H9 (cell line): ENCODE measurements at regions not wholly inside any gene's neighbourhood (a gene's known extent, or its start where the extent isn't known, plus 50 kb on each side); places are given as distances from the start of the nearest gene placed in this dataset.

ENCODE experiments used
- DNase-seq: peaks from one replicate; pipeline ENCODE4 v3.0.0-alpha.2; 2017
- H2AFZ ChIP-seq: one replicate; pipeline ENCODE4 v1.6.1; 2013; ENCODE audit warnings: mild to moderate bottlenecking, low read length, control low read depth, moderate library complexity
- H2AK5ac ChIP-seq: 2 replicates; pipeline ENCODE4 v1.6.1; 2013; ENCODE audit warnings: low read length, control low read depth, mixed read lengths; ENCODE audit not compliant: insufficient read length
- H2BK120ac ChIP-seq: one replicate; pipeline ENCODE4 v1.6.1; 2013; ENCODE audit warnings: low read depth, mild to moderate bottlenecking, low read length, control low read depth, inconsistent platforms; ENCODE audit not compliant: poor library complexity, severe bottlenecking
- H2BK12ac ChIP-seq: 2 replicates; pipeline ENCODE4 v1.6.1; 2013; ENCODE audit warnings: low read length, control low read depth, mixed read lengths, low read depth; ENCODE audit not compliant: insufficient read length
- H2BK15ac ChIP-seq: 2 replicates; pipeline ENCODE4 v1.6.1; 2013; ENCODE audit warnings: low read depth, low read length, control low read depth
- H2BK20ac ChIP-seq: one replicate; pipeline ENCODE4 v1.6.1; 2013; ENCODE audit warnings: low read depth, mild to moderate bottlenecking, low read length, control low read depth, inconsistent platforms; ENCODE audit not compliant: poor library complexity, severe bottlenecking
- H2BK5ac ChIP-seq: 2 replicates; pipeline ENCODE4 v1.6.1; 2013; ENCODE audit warnings: low read length, control low read depth, mixed read lengths; ENCODE audit not compliant: insufficient read length
- H3K14ac ChIP-seq: 2 replicates; pipeline ENCODE4 v1.6.1; 2013; ENCODE audit warnings: low read length, control low read depth; ENCODE audit not compliant: insufficient read depth
- H3K18ac ChIP-seq: 2 replicates; pipeline ENCODE4 v1.6.1; 2013; ENCODE audit warnings: low read depth, mild to moderate bottlenecking, mixed read lengths, low read length, control low read depth; ENCODE audit not compliant: insufficient read length
- H3K23ac ChIP-seq: 2 replicates; pipeline ENCODE4 v1.6.1; 2013; ENCODE audit warnings: low read length, control low read depth, mixed read lengths, low read depth; ENCODE audit not compliant: insufficient read length
- H3K23me2 ChIP-seq: 2 replicates; pipeline ENCODE4 v1.6.1; 2013; ENCODE audit warnings: low read depth, mild to moderate bottlenecking, mixed read lengths, low read length, control low read depth; ENCODE audit not compliant: insufficient read length, poor library complexity, severe bottlenecking
- H3K27ac ChIP-seq: 2 replicates; pipeline ENCODE4 v1.5.1; 2013; ENCODE audit warnings: low read length, control low read depth, mixed read lengths, low read depth; ENCODE audit not compliant: insufficient read length
- H3K27me3 ChIP-seq: 2 replicates; pipeline ENCODE4 v1.6.1; 2013; ENCODE audit warnings: low read length, control low read depth, inconsistent platforms; ENCODE audit not compliant: insufficient read depth
- H3K4ac ChIP-seq: 2 replicates; pipeline ENCODE4 v1.6.1; 2013; ENCODE audit warnings: low read depth, mild to moderate bottlenecking, control low read depth, inconsistent platforms, low read length, moderate library complexity
- H3K4me1 ChIP-seq: 2 replicates; pipeline ENCODE4 v1.6.1; 2013; ENCODE audit warnings: low read length, control low read depth, inconsistent platforms; ENCODE audit not compliant: insufficient read depth
- H3K4me2 ChIP-seq: 2 replicates; pipeline ENCODE4 v1.6.1; 2013; ENCODE audit warnings: low read length, control low read depth, mixed read lengths; ENCODE audit not compliant: insufficient read length, insufficient read depth
- H3K56ac ChIP-seq: 2 replicates; pipeline ENCODE4 v1.6.1; 2013; ENCODE audit warnings: low read depth, mild to moderate bottlenecking, mixed read lengths, low read length, control low read depth; ENCODE audit not compliant: insufficient read length
- H3K79me1 ChIP-seq: 2 replicates; pipeline ENCODE4 v1.6.1; 2013; ENCODE audit warnings: low read depth, mild to moderate bottlenecking, moderate library complexity, low read length, control low read depth, inconsistent platforms; ENCODE audit not compliant: insufficient read depth, poor library complexity, severe bottlenecking
- H3K79me2 ChIP-seq: 2 replicates; pipeline ENCODE4 v1.6.1; 2013; ENCODE audit warnings: low read length, control low read depth, inconsistent platforms; ENCODE audit not compliant: insufficient read depth
- H3K9ac ChIP-seq: 2 replicates; pipeline ENCODE4 v1.6.1; 2013; ENCODE audit warnings: low read length, control low read depth, mixed read lengths; ENCODE audit not compliant: insufficient read length; ENCODE audit errors: extremely low read depth
- H3K9me3 ChIP-seq: one replicate; pipeline ENCODE4 v1.6.1; 2013; ENCODE audit warnings: low read depth, low read length, inconsistent platforms; ENCODE audit not compliant: control insufficient read depth
- H3T11ph ChIP-seq: one replicate; pipeline ENCODE4 v1.6.1; 2013; ENCODE audit warnings: mild to moderate bottlenecking, low read length, control low read depth, inconsistent platforms
- H4K20me1 ChIP-seq: one replicate; pipeline ENCODE4 v1.6.1; 2013; ENCODE audit not compliant: control insufficient read depth, insufficient read length, insufficient read depth
- H4K5ac ChIP-seq: 2 replicates; pipeline ENCODE4 v1.6.1; 2013; ENCODE audit warnings: low read depth, mild to moderate bottlenecking, mixed read lengths, low read length, control low read depth; ENCODE audit not compliant: insufficient read length
- H4K8ac ChIP-seq: replicated peaks from 2 replicates; pipeline ENCODE4 v1.6.1; 2013; ENCODE audit warnings: low read length, control low read depth, mixed read lengths, low read depth; ENCODE audit not compliant: insufficient read length
- H4K91ac ChIP-seq: 2 replicates; pipeline ENCODE4 v1.6.1; 2013; ENCODE audit warnings: low read depth, mild to moderate bottlenecking, moderate library complexity, mixed read lengths, low read length, control low read depth; ENCODE audit not compliant: insufficient read length
- H3K27ac Mint-ChIP-seq, 3 experiments: 2 replicates in 2 of 3; 3 replicates in 1 of 3; pipeline ENCODE4 v1.8.0; 2020 to 2021; ENCODE audit warnings: mixed read lengths in 3 of 3, mild to moderate bottlenecking in 1 of 3, moderate library complexity in 1 of 3
- H3K27me3 Mint-ChIP-seq: 2 replicates; pipeline ENCODE4 v1.8.0; 2021; ENCODE audit warnings: low read depth, mild to moderate bottlenecking, moderate library complexity, mixed read lengths
- H3K36me3 Mint-ChIP-seq, 3 experiments: 2 replicates in 2 of 3; 3 replicates in 1 of 3; pipeline ENCODE4 v1.8.0; 2020 to 2021; ENCODE audit warnings: low read depth in 3 of 3, mixed read lengths in 3 of 3; ENCODE audit not compliant: insufficient read depth in 1 of 3
- H3K4me1 Mint-ChIP-seq, 2 experiments: 2 replicates each; pipeline ENCODE4 v1.8.0; 2020; ENCODE audit warnings: mixed read lengths in 2 of 2
- H3K4me3 Mint-ChIP-seq, 2 experiments: 2 replicates in 1 of 2; 3 replicates in 1 of 2; pipeline ENCODE4 v1.8.0; 2020 to 2021; ENCODE audit warnings: mild to moderate bottlenecking in 2 of 2, mixed read lengths in 2 of 2, moderate library complexity in 1 of 2
- H3K9me3 Mint-ChIP-seq, 2 experiments: 2 replicates in 1 of 2; 3 replicates in 1 of 2; pipeline ENCODE4 v1.8.0; 2020; ENCODE audit warnings: mild to moderate bottlenecking in 2 of 2, mixed read lengths in 2 of 2, moderate library complexity in 1 of 2
- WGBS: extraction: QIAGEN DNeasy Blood & Tissue Kit; methylation state at CpG from one replicate; pipeline ENCODE4 v1.1.7; 2013; ENCODE audit warnings: missing lambda C conversion rate, low lambda C conversion rate, mixed read lengths; ENCODE audit not compliant: insufficient read length; ENCODE audit errors: extremely low coverage; 5-methylcytosine and 5-hydroxymethylcytosine counted together
- TF ChIP-seq, protein P1 (sequence below): fragments of 200-600 bp; sonication (generic); conservative IDR thresholded peaks from 3 replicates; pipeline ENCODE4 v1.8.0; 2021; ENCODE audit warnings: antibody characterized with exemption, mild to moderate bottlenecking

DNA sequence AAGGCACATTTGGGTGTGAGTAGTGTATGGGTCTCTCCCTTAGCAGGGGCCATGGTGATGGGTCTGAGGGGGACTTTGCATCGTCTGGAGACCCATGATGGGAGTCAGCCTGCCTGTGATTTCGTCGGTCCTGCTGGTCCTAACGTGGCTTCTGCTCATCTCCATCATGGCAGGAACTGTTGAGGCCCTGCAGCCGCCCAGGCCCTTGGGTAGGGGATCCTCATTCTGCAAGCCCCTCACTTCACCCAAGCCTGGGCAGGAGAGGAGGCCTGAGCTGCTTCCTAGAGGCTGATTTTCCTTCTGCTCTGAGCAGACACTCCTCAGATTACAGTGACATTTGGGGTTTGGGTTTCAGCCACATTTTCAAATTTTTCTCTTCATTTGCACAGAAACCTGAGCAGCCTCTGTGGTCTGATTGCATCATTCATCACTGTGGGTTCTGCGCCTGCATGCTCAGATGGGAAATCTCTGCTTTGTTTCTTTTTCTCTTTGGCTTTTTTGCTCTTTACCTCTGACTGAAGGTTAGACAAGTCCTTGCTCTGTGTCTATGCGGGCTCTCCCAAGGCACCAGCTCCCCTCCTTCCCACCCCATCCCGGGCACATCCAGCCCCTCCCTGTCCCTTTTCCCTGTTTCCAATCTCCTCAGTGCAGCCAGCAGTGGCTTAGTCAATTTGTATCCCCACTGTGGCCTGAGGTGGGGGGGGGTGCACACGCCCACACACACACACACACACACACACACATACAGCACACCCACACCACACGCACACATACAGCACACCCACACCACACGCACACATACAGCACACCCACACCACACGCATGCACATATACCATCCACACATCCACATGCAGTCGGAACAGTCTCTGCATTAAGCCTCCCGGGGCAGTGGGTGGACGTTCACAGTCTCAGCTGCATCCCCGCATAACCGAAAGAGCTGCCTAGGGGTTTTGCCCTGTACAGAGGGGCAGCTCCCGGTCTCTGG is 305.4 kb upstream of the HS6ST1 start:
- Histone ChIP-seq H4K20me1 (no peaks in the 10 kb centered on the region), H2AFZ (no peak overlapping the region), H4K5ac (no peak overlapping the region), H3K4me1 (no peaks in the 10 kb centered on the region), H2BK20ac (no peak overlapping the region), H4K91ac (no peak overlapping the region), H3K23ac (no peak overlapping the region), H3K4me2 (no peak overlapping the region), H4K8ac (no peak overlapping the region), H3K9me3 (no peaks in the 10 kb centered on the region), H3K79me2 (no peaks in the 10 kb centered on the region), H2BK5ac (no peak overlapping the region), H3T11ph (no peak overlapping the region), H3K9ac (no peak overlapping the region), H3K56ac (no peak overlapping the region), H2BK12ac (no peak overlapping the region), H2BK15ac (no peak overlapping the region), H3K4ac (no peak overlapping the region), H3K79me1 (no peaks in the 10 kb centered on the region), H3K27me3 (no peaks in the 10 kb centered on the region), H3K27ac (no peak overlapping the region), H3K23me2 (no peaks in the 10 kb centered on the region), H3K18ac (no peak overlapping the region), H2AK5ac (no peak overlapping the region), H3K14ac (no peak overlapping the region; the same call in 1 of the 2 replicates), H2BK120ac (no peak overlapping the region)
- peaks cover 0 to 2% of the 10 kb centered on the region in 2 experiments; a peak in 1 of 5 replicates for H3K9me3 Mint-ChIP-seq
- H3K4me1 Mint-ChIP-seq, result peaks cover 24 to 29% of the 10 kb centered on the region in 2 experiments
- no peak for DNase-seq
- no CpG with 5 or more reads among the region's 18 CpGs for WGBS
- peaks cover 4% of the 10 kb centered on the region for H3K27me3 Mint-ChIP-seq
- H3K4me3 Mint-ChIP-seq, result no peak overlapping the region
- H3K27ac Mint-ChIP-seq, result peak overlapping the region in 1 of 3 experiments; percentile 78; a peak in 1 of 7 replicates
- TF ChIP-seq, protein P1, sequence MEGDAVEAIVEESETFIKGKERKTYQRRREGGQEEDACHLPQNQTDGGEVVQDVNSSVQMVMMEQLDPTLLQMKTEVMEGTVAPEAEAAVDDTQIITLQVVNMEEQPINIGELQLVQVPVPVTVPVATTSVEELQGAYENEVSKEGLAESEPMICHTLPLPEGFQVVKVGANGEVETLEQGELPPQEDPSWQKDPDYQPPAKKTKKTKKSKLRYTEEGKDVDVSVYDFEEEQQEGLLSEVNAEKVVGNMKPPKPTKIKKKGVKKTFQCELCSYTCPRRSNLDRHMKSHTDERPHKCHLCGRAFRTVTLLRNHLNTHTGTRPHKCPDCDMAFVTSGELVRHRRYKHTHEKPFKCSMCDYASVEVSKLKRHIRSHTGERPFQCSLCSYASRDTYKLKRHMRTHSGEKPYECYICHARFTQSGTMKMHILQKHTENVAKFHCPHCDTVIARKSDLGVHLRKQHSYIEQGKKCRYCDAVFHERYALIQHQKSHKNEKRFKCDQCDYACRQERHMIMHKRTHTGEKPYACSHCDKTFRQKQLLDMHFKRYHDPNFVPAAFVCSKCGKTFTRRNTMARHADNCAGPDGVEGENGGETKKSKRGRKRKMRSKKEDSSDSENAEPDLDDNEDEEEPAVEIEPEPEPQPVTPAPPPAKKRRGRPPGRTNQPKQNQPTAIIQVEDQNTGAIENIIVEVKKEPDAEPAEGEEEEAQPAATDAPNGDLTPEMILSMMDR, result no peak
- no peaks in the 10 kb centered on the region; a peak in 1 of 7 replicates for H3K36me3 Mint-ChIP-seq
